Body of pancreas (tissue), 4 donors: ENCODE measurements at regions not wholly inside any gene's neighbourhood (a gene's known extent, or its start where the extent isn't known, plus 50 kb on each side); places are given as distances from the start of the nearest gene placed in this dataset.

ENCODE experiments used
- ATAC-seq: fragments of 150-250 bp; one replicate; pipeline ENCODE4 v1.9.1; 2016
- DNase-seq, 4 donors: peaks; one replicate each; pipeline ENCODE4 v3.0.0-alpha.2; 2019
- H3K27ac ChIP-seq, 4 donors: fragments of 200-600 bp; sonication (generic); 1 replicate in 3 of 4; 2 replicates in 1 of 4; pipeline versions ENCODE4 v1.5.1 to v1.6.1; 2016 to 2019; ENCODE audit warnings: mild to moderate bottlenecking in 1 of 4, mixed read lengths in 1 of 4, moderate library complexity in 1 of 4
- H3K27me3 ChIP-seq, 2 donors: fragments of 200-600 bp; sonication (generic); one replicate each; pipeline ENCODE4 v1.6.0; 2016; ENCODE audit warnings: mild to moderate bottlenecking in 1 of 2
- H3K36me3 ChIP-seq, 2 donors: fragments of 200-600 bp; sonication (generic); replicated peaks in 1 of 2; 2 replicates each; pipeline ENCODE4 v1.5.1; 2016; ENCODE audit warnings: low read depth in 2 of 2; ENCODE audit not compliant: insufficient read depth in 1 of 2
- H3K4me1 ChIP-seq: fragments of 200-600 bp; sonication (generic); one replicate; pipeline ENCODE4 v1.6.0; 2016
- H3K4me3 ChIP-seq, 2 donors: fragments of 200-600 bp; sonication (generic); 1 replicate in 1 of 2; 2 replicates in 1 of 2; pipeline ENCODE4 v1.5.1; 2016 to 2019
- H3K9me3 ChIP-seq, 3 donors: fragments of 200-600 bp; sonication (generic); 1 replicate in 2 of 3; 2 replicates in 1 of 3; pipeline ENCODE4 v1.5.1; 2016
- CTCF ChIP-seq, 7 experiments: fragments of 450-650 bp in 4 of 7; fragments of 200-600 bp in 3 of 7; sonication (generic) in 3 of 7; IDR thresholded peaks; one replicate each; pipeline ENCODE4 v1.5.1; 2016 to 2019; ENCODE audit warnings: antibody characterized with exemption in 7 of 7
- POLR2A ChIP-seq, 3 donors: fragments of 450-650 bp; IDR thresholded peaks; one replicate each; pipeline ENCODE4 v1.6.1; 2016; ENCODE audit warnings: antibody characterized with exemption in 3 of 3, mild to moderate bottlenecking in 2 of 3
- WGBS, 2 donors: methylation state at CpG; one replicate each; pipeline ENCODE4 v1.1.5; 2017; 5-methylcytosine and 5-hydroxymethylcytosine counted together
- intact Hi-C: fragments of 100-400 bp; cut with DNase I; formaldehyde crosslinking; loops from one replicate; pipeline ENCODE4 v1.15.1; 2023

DNA sequence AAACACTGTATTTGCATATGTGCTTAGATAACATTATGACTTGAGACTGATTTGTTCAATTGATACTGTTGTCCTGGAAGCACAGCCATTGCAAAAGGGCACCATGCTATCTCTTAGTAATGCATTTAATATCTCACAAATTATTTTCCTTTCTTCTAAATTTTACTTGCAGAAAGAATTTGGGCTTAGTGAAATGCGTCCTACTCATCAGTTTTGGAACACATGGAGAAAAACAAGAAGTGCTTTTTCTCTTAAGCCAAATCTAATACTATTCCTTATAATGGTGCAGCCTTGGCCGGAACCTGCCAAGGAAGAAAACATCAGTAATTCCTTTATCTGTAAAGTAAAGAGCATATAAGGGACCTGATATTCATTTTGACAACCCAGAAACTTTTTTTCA is 172.2 kb upstream of the ZNF608 start:
- Histone ChIP-seq H3K36me3 (no peaks in the 10 kb centered on the region), H3K9me3 (no peaks in the 10 kb centered on the region), H3K27me3 (no peaks in the 10 kb centered on the region), H3K27ac (no peak overlapping the region), H3K4me1 (peaks cover 22% of the 10 kb centered on the region), H3K4me3 (no peak overlapping the region)
- ATAC-seq: no peak
- intact Hi-C loops: no loop called here
- TF ChIP-seq POLR2A (IDR thresholded peaks at IDR 0.05): no peak
- no peak for TF ChIP-seq CTCF (IDR thresholded peaks at IDR 0.05)
- DNase-seq: no peak
- WGBS, 2 donors: 79 to 82% methylated on average over 2 of the region's 2 CpGs

DNA sequence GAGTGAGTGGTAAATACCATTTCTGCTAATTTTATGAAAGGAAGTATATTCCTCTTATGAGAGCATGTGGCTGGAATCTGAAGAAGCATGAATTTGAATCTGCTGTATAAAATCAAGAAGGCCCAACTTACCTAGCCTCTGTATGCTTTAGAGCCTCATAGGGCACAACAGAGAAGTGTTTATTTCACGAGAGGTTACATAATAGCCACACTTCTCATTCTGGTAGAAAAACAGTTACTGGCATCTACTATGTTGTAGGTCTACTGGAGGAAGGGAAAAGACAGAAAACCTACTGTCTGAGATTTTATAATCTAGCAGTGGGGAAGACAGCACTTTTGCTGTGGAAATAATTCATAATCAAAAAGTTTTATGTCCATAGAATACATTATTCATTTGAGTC is 172.6 kb upstream of the ZNF608 start:
- DNase-seq (no peak), ATAC-seq (no peak)
- Histone ChIP-seq H3K36me3 (no peaks in the 10 kb centered on the region), H3K4me1 (peaks cover 24% of the 10 kb centered on the region), H3K27me3 (no peaks in the 10 kb centered on the region), H3K27ac (no peak overlapping the region), H3K4me3 (no peak overlapping the region), H3K9me3 (no peaks in the 10 kb centered on the region)
- intact Hi-C loops: no loop called here
- TF ChIP-seq CTCF (IDR thresholded peaks at IDR 0.05): no peak
- no peak for TF ChIP-seq POLR2A (IDR thresholded peaks at IDR 0.05)
- 69 to 76% methylated on average over 1 of the region's 1 CpG for WGBS, 2 donors

DNA sequence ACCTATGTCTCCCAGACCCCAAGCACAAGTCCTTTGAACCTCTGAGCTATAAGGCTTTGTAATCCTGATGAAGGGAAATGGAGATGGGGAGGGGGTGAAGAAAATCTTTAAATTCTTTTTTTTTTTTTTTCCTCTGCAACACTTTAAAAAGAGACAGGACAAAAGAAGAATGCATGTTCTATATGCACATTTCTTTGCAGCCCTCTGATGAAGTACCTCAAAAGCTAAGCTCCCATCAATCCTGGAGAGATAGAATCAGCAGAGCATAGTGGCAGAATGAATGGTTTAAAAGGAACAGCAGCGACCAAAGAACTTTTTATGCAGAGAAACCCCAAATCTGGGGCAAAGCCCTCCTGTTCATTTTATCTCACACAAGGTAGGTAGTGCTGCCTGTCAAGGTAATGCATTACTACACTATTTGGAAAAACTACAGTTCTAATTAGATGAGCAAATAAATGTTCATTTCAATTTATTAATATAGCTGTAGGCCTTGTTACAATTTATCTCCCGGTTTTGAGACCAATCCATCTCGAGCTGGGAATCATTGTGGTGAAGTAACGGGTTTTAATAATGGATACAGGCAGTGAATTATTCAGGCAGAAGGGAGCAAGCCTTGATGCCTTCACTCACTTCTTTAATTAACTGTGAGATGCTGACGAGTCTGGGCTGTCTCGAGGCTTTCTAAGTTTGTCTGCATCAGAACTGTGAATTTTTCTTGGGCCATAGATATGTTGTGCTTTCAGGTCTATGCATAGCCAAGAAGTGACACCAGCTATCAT is 173.5 kb upstream of the ZNF608 start:
- intact Hi-C loops: no loop called here
- Histone ChIP-seq H3K4me1 (peaks cover 24% of the 10 kb centered on the region), H3K4me3 (no peak overlapping the region), H3K36me3 (no peaks in the 10 kb centered on the region), H3K27me3 (no peaks in the 10 kb centered on the region), H3K9me3 (no peaks in the 10 kb centered on the region), H3K27ac (no peak overlapping the region)
- TF ChIP-seq CTCF (IDR thresholded peaks at IDR 0.05): no peak
- TF ChIP-seq POLR2A (IDR thresholded peaks at IDR 0.05): no peak
- ATAC-seq (no peak), DNase-seq (no peak)
- 81 to 90% methylated on average over 6 of the region's 6 CpGs for WGBS, 2 donors

DNA sequence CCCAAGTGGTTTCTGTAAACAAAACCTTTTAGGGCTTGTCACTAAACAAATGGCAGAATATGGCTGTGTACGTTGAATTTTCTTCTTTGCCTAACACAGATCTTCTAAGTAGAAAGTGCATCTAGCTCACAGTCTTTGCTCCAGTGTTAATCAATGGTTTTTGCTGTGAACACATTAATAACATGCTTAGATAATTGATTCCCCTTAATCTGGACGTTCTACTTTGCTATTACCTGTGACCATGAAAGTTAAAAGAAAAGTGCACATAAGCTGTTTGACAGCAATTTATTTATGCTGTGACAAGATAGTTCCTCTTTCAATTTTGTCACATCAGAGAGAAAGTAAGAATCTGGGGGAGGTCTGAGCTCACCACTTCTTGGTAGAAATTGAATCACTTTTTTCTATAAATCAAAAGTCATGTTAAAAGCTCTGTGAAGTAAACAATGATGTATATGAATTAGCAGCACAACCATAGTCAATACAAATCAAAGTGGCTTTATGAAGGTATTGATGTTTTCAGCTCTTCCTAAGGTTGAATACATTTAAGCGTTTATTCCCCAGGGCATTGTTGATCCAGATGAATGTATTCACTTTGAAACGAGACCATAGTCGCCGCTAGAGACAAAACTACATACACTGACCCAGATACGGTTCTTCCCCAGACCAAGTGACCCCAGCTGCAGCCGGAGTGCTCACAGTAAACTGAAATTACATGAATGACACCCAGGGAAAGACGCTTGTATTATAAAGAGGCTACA is 174.6 kb upstream of the ZNF608 start:
- Histone ChIP-seq H3K27me3 (no peaks in the 10 kb centered on the region), H3K9me3 (no peaks in the 10 kb centered on the region), H3K4me3 (no peak overlapping the region), H3K36me3 (no peaks in the 10 kb centered on the region), H3K4me1 (peaks cover 24% of the 10 kb centered on the region), H3K27ac (no peak overlapping the region)
- DNase-seq (no peak), ATAC-seq (no peak)
- TF ChIP-seq CTCF (IDR thresholded peaks at IDR 0.05) (no peak), POLR2A (IDR thresholded peaks at IDR 0.05) (no peak)
- intact Hi-C loops: no loop called here
- whole genome bisulfite sequencing, 2 donors: 72 to 78% methylated on average over 9 of the region's 9 CpGs
